OCI-LY1 (cell line): ENCODE measurements at regions not wholly inside any gene's neighbourhood (a gene's known extent, or its start where the extent isn't known, plus 50 kb on each side); places are given as distances from the start of the nearest gene placed in this dataset.

ENCODE experiments used
- CTCF ChIP-seq: fragments of 200-600 bp; sonication (generic), shearing (Covaris generic); IDR thresholded peaks from 2 replicates; pipeline ENCODE4 v1.5.1; 2017; ENCODE audit warnings: mild to moderate bottlenecking, antibody characterized with exemption, low read length, moderate library complexity, mixed read lengths
- EZH2 ChIP-seq: fragments of 200-600 bp; sonication (generic), shearing (Covaris generic); IDR thresholded peaks from 2 replicates; pipeline ENCODE4 v1.8.0; 2017; ENCODE audit warnings: borderline replicate concordance, mixed run types, mild to moderate bottlenecking, antibody characterized with exemption, low read length, moderate library complexity, mixed read lengths

- TF ChIP-seq EZH2 = no peak
- no peak for TF ChIP-seq CTCF
Measured at GRCh38 chr7:20556091-20556490, 59.4 kb upstream of the ABCB5 start.
